ENCODE measurements at regions not wholly inside any gene's neighbourhood (a gene's known extent, or its start where the extent isn't known, plus 50 kb on each side); places are given as distances from the start of the nearest gene placed in this dataset.
A peak's percentile ranks its signal among the peaks of the same experiment; 100 is the strongest.

GRCh38 chr13:97798171-97798821, 155.2 kb upstream of the IPO5 start:
- no peak for DNase-seq (ENCODE audit: low read depth)

GRCh38 chr13:97798836-97799235, 154.6 kb upstream of the IPO5 start:
- DNase-seq (ENCODE audit: low read depth), result no peak

- DNase-seq (ENCODE audit: low read depth), result no peak
These were observed 151.3 kb upstream of the IPO5 start for GRCh38 chr13:97802213-97802612.

- DNase-seq (ENCODE audit: low read depth), result no peak
These were observed 143.9 kb upstream of the IPO5 start for GRCh38 chr13:97809576-97809975.

GRCh38 chr13:97810152-97810551, 143.3 kb upstream of the IPO5 start:
- DNase-seq (ENCODE audit: low read depth), result no peak

GRCh38 chr13:97822377-97822776, 131.1 kb upstream of the IPO5 start:
- no peak for DNase-seq (ENCODE audit: low read depth)

GRCh38 chr13:97826421-97827012, 127.0 kb upstream of the IPO5 start:
- DNase-seq (ENCODE audit: low read depth), result no peak

GRCh38 chr13:97834250-97834649, 119.2 kb upstream of the IPO5 start:
- no peak for DNase-seq (ENCODE audit: low read depth)

- DNase-seq (ENCODE audit: low read depth), result no peak
These were observed 110.3 kb upstream of the IPO5 start for GRCh38 chr13:97843189-97843588.

- DNase-seq (ENCODE audit: low read depth), result no peak
These were observed 109.3 kb upstream of the IPO5 start for GRCh38 chr13:97844151-97844550.

GRCh38 chr13:97848886-97849285, 104.6 kb upstream of the IPO5 start:
- no peak for DNase-seq (ENCODE audit: low read depth)

- DNase-seq (ENCODE audit: low read depth), result no peak
These were observed 104.2 kb upstream of the IPO5 start for GRCh38 chr13:97849305-97849704.

- no peak for DNase-seq (ENCODE audit: low read depth)
These were observed 102.2 kb upstream of the IPO5 start for GRCh38 chr13:97851269-97851668.

- no peak for DNase-seq (ENCODE audit: low read depth)
These were observed 101.1 kb upstream of the IPO5 start for GRCh38 chr13:97852181-97852874.

GRCh38 chr13:97853550-97853949, 99.9 kb upstream of the IPO5 start:
- DNase-seq (ENCODE audit: low read depth), result peak; percentile 21

- peak; percentile 45 for DNase-seq (ENCODE audit: low read depth)
These were observed 97.7 kb upstream of the IPO5 start for GRCh38 chr13:97855570-97856303.

GRCh38 chr13:97856304-97856675, 97.2 kb upstream of the IPO5 start:
- no peak for DNase-seq (ENCODE audit: low read depth)

- no peak for DNase-seq (ENCODE audit: low read depth)
These were observed 95.3 kb upstream of the IPO5 start for GRCh38 chr13:97858161-97858560.

- DNase-seq (ENCODE audit: low read depth), result no peak
These were observed 87.1 kb upstream of the IPO5 start for GRCh38 chr13:97866346-97866745.

- DNase-seq (ENCODE audit: low read depth), result no peak
These were observed 86.7 kb upstream of the IPO5 start for GRCh38 chr13:97866751-97867150.

- DNase-seq (ENCODE audit: low read depth), result no peak
These were observed 80.1 kb upstream of the IPO5 start for GRCh38 chr13:97873398-97873797.

GRCh38 chr13:97875218-97875617, 78.3 kb upstream of the IPO5 start:
- DNase-seq (ENCODE audit: low read depth), result no peak

- no peak for DNase-seq (ENCODE audit: low read depth)
These were observed 77.6 kb upstream of the IPO5 start for GRCh38 chr13:97875911-97876310.

Measured in GM04503 (cell line).